ENCODE measurements at regions not wholly inside any gene's neighbourhood (a gene's known extent, or its start where the extent isn't known, plus 50 kb on each side); places are given as distances from the start of the nearest gene placed in this dataset.

GRCh38 chr6:151671195-151671594 lies 136.3 kb upstream of the ESR1 start:
- no peak for DNase-seq (ENCODE audit: low read depth)
- H3K4me3 ChIP-seq (ENCODE audit: low read depth, low read length), result no peak overlapping the region
- no peak for TF ChIP-seq CTCF (IDR thresholded peaks at IDR 0.05; ENCODE audit: insufficient read depth, low read depth, low read length, missing control alignments)

GRCh38 chr6:151674578-151674977 lies 132.9 kb upstream of the ESR1 start:
- DNase-seq (ENCODE audit: low read depth), result no peak
- TF ChIP-seq CTCF (IDR thresholded peaks at IDR 0.05; ENCODE audit: insufficient read depth, low read depth, low read length, missing control alignments), result no peak
- H3K4me3 ChIP-seq (ENCODE audit: low read depth, low read length), result no peak overlapping the region

- no peak overlapping the region for H3K4me3 ChIP-seq (ENCODE audit: low read depth, low read length)
- DNase-seq (ENCODE audit: low read depth), result peak; percentile 74
- TF ChIP-seq CTCF (IDR thresholded peaks at IDR 0.05; ENCODE audit: insufficient read depth, low read depth, low read length, missing control alignments), result peak; percentile 95
These were observed 131.6 kb upstream of the ESR1 start for GRCh38 chr6:151675746-151676459.

GRCh38 chr6:151676460-151676945 lies 131.0 kb upstream of the ESR1 start:
- no peak for DNase-seq (ENCODE audit: low read depth)
- TF ChIP-seq CTCF (IDR thresholded peaks at IDR 0.05; ENCODE audit: insufficient read depth, low read depth, low read length, missing control alignments), result no peak
- H3K4me3 ChIP-seq (ENCODE audit: low read depth, low read length), result no peak overlapping the region

- DNase-seq (ENCODE audit: low read depth), result no peak
- TF ChIP-seq CTCF (IDR thresholded peaks at IDR 0.05; ENCODE audit: insufficient read depth, low read depth, low read length, missing control alignments), result no peak
- no peak overlapping the region for H3K4me3 ChIP-seq (ENCODE audit: low read depth, low read length)
These were observed 130.1 kb upstream of the ESR1 start for GRCh38 chr6:151677404-151677803.

- H3K4me3 ChIP-seq (ENCODE audit: low read depth, low read length), result no peak overlapping the region
- TF ChIP-seq CTCF (IDR thresholded peaks at IDR 0.05; ENCODE audit: insufficient read depth, low read depth, low read length, missing control alignments), result no peak
- no peak for DNase-seq (ENCODE audit: low read depth)
These were observed 128.4 kb upstream of the ESR1 start for GRCh38 chr6:151679081-151679480.

- no peak for DNase-seq (ENCODE audit: low read depth)
- H3K4me3 ChIP-seq (ENCODE audit: low read depth, low read length), result no peak overlapping the region
- TF ChIP-seq CTCF (IDR thresholded peaks at IDR 0.05; ENCODE audit: insufficient read depth, low read depth, low read length, missing control alignments), result no peak
These were observed 127.5 kb upstream of the ESR1 start for GRCh38 chr6:151679941-151680340.

Measured in GM12865 (cell line).